Activated CD4-positive, alpha-beta memory T cell treated with anti-CD3 and anti-CD28 coated beads, Interleukin-2, amount 10 ng/mL, durations not matched to agents 7 days and 5 days (primary cell): ENCODE measurements at regions not wholly inside any gene's neighbourhood (a gene's known extent, or its start where the extent isn't known, plus 50 kb on each side); places are given as distances from the start of the nearest gene placed in this dataset.

Experiments
- CTCF ChIA-PET: fragments of 350-600 bp; sonication (Branson Sonifier 250); formaldehyde crosslinking; loops from one replicate; lab custom pipeline; 2021; ENCODE audit warnings: antibody characterized with exemption, inconsistent platforms; lab: Charles Lee
- POLR2A ChIA-PET: fragments of 350-600 bp; sonication (Branson Sonifier 250); formaldehyde crosslinking; loops from one replicate; lab custom pipeline; 2021; ENCODE audit warnings: antibody characterized with exemption; lab: Charles Lee
- DNase-seq: peaks from one replicate; pipeline ENCODE4 v3.0.0-alpha.2; 2020
- H3K27ac Mint-ChIP-seq: one replicate; pipeline ENCODE4 v1.8.0; 2021; ENCODE audit warnings: mild to moderate bottlenecking, mixed read lengths
- H3K27me3 Mint-ChIP-seq: one replicate; pipeline ENCODE4 v1.8.0; 2021; ENCODE audit warnings: mixed read lengths
- H3K36me3 Mint-ChIP-seq: one replicate; pipeline ENCODE4 v1.8.0; 2021; ENCODE audit warnings: low read depth, mixed read lengths
- H3K4me1 Mint-ChIP-seq: one replicate; pipeline ENCODE4 v1.8.0; 2021; ENCODE audit warnings: mixed read lengths
- H3K4me3 Mint-ChIP-seq: one replicate; pipeline ENCODE4 v1.8.0; 2021; ENCODE audit warnings: mild to moderate bottlenecking, mixed read lengths
- H3K9me3 Mint-ChIP-seq: one replicate; pipeline ENCODE4 v1.8.0; 2021; ENCODE audit warnings: mixed read lengths

DNA sequence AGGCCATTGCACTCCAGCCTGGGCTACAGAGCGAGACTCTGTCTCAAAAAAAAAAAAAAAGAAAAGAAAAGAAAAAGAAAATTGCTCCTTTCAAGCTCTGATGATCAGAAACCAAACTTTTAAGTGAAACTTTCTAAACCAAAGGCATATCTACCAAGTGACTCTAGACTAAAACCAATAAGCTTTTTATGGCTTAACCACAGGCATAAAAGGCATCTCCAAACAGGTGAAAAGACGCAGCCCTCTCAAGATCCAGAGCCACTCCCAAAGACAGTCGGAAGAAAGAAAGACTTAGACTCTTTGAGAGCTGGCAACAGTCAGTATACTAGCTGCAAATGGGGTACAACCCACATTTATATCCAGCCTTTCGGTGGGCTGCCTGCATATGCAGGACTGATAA is 117.1 kb upstream of the AP1S2 start:
- Mint-ChIP-seq H3K4me3 (no peak overlapping the region), H3K36me3 (no peaks in the 10 kb centered on the region), H3K27ac (no peak overlapping the region), H3K9me3 (no peaks in the 10 kb centered on the region), H3K27me3 (no peaks in the 10 kb centered on the region), H3K4me1 (no peaks in the 10 kb centered on the region)
- ChIA-PET CTCF (interaction anchor here (0.9 to 1.0 kb wide), 2 partner anchors 117 to 156 kb away, joined by 3 read pairs; partner anchors contain the start of gene AP1S2), POLR2A (no interaction called here)
- DNase-seq = no peak

- Mint-ChIP-seq H3K36me3 (no peaks in the 10 kb centered on the region), H3K9me3 (no peaks in the 10 kb centered on the region), H3K4me1 (no peaks in the 10 kb centered on the region), H3K27me3 (peaks cover 5% of the 10 kb centered on the region), H3K27ac (no peak overlapping the region), H3K4me3 (no peak overlapping the region)
- ChIA-PET POLR2A (no interaction called here), CTCF (no interaction called here)
- no peak for DNase-seq
These were observed 109.2 kb upstream of the AP1S2 start for GRCh38 chrX:15963858-15964257.

DNA sequence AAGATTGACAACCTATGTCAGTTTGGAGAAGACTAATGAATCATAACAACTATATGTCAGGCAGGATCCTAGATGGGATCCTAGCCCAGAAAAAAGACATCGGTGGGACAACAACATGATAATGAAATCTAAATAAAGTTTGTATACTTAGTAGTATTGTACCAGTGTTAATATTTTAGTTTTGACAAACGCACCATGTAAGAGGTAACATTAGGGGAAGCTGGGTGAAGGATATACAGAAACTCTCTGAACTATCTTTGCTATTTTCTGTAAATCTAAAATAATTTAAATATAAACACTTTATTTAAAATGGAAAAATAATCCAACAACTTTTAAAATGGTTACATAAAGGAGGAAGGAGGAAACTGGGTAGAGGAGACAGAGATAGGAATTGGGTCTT is 105.6 kb upstream of the AP1S2 start:
- H3K36me3 Mint-ChIP-seq = no peaks in the 10 kb centered on the region
- H3K27me3 Mint-ChIP-seq = no peaks in the 10 kb centered on the region
- no peak overlapping the region for H3K27ac Mint-ChIP-seq
- no peaks in the 10 kb centered on the region for H3K9me3 Mint-ChIP-seq
- DNase-seq = no peak
- POLR2A ChIA-PET = no interaction called here
- no peak overlapping the region for H3K4me3 Mint-ChIP-seq
- no peaks in the 10 kb centered on the region for H3K4me1 Mint-ChIP-seq
- CTCF ChIA-PET = no interaction called here

GRCh38 chrX:15956681-15957080 is 102.1 kb upstream of the AP1S2 start:
- ChIA-PET POLR2A (no interaction called here), CTCF (no interaction called here)
- no peaks in the 10 kb centered on the region for H3K9me3 Mint-ChIP-seq
- H3K4me1 Mint-ChIP-seq = no peaks in the 10 kb centered on the region
- no peak for DNase-seq
- no peaks in the 10 kb centered on the region for H3K36me3 Mint-ChIP-seq
- H3K4me3 Mint-ChIP-seq = no peak overlapping the region
- no peak overlapping the region for H3K27ac Mint-ChIP-seq
- no peaks in the 10 kb centered on the region for H3K27me3 Mint-ChIP-seq

- H3K36me3 Mint-ChIP-seq = no peaks in the 10 kb centered on the region
- H3K27me3 Mint-ChIP-seq = no peaks in the 10 kb centered on the region
- no peaks in the 10 kb centered on the region for H3K4me1 Mint-ChIP-seq
- no peaks in the 10 kb centered on the region for H3K9me3 Mint-ChIP-seq
- H3K27ac Mint-ChIP-seq = no peak overlapping the region
- ChIA-PET CTCF (no interaction called here), POLR2A (no interaction called here)
- DNase-seq = no peak
- no peak overlapping the region for H3K4me3 Mint-ChIP-seq
These were observed 99.2 kb upstream of the AP1S2 start for GRCh38 chrX:15953801-15954200.

DNA sequence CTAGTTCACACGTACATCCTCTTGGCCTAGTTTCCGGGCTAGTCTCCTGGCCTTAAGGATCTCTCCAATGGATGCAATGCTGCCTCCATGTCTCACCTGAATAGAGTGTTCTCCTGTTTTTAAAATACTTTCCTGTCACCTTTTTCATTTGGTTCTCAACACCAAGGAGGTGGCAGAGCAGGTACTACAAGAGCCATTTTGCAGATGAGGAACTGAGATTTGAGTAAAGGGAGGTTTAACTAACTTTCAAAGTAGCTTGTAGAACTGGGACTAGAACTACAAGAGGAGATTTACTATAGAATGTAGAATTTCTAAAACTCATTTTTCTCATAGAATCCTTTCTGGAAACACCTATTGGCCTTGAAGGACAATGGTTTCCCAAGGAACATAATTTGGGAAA is 97.6 kb upstream of the AP1S2 start:
- no peaks in the 10 kb centered on the region for H3K4me1 Mint-ChIP-seq
- no peak overlapping the region for H3K27ac Mint-ChIP-seq
- H3K4me3 Mint-ChIP-seq = no peak overlapping the region
- H3K36me3 Mint-ChIP-seq = no peaks in the 10 kb centered on the region
- ChIA-PET POLR2A (no interaction called here), CTCF (no interaction called here)
- H3K9me3 Mint-ChIP-seq = no peaks in the 10 kb centered on the region
- DNase-seq = no peak
- peaks cover 2% of the 10 kb centered on the region for H3K27me3 Mint-ChIP-seq

- no peak for DNase-seq
- Mint-ChIP-seq H3K36me3 (no peaks in the 10 kb centered on the region), H3K4me1 (no peaks in the 10 kb centered on the region), H3K4me3 (no peak overlapping the region), H3K27me3 (peaks cover 3% of the 10 kb centered on the region), H3K27ac (no peak overlapping the region), H3K9me3 (no peaks in the 10 kb centered on the region)
- ChIA-PET POLR2A (no interaction called here), CTCF (no interaction called here)
These were observed 93.7 kb upstream of the AP1S2 start for GRCh38 chrX:15948318-15948660.

DNA sequence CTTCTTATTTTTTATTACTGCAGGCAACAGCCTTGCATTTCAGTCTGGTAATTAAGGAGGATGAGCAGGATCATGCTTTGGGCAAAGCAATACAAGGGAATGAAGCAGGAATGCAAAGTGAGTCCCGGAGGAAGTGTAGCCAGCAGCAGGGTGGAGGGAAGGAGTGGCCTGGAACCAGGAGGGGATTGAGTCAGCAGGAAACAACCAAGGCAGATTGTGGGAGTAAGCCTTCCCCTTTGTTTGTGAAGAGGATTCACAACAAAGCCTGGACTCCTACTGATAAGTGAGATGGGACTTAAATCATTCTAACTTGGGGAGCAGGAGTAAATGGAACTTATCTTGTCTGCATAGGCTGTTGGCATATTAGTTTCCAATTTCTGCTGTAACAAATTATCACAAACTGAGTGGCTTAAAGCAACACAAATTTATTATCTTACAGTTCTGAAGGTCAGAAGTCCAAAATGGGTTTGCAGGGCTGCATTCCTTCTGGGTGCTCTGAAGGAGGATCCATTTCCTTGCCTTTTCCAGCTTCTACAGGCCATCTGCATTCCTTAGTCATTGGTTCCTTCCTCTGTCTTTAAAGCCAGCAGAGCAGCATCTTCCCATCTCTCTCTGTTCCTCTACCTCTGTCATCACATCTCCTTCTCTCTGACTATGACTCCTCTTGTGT is 93.2 kb upstream of the AP1S2 start:
- DNase-seq = no peak
- no peaks in the 10 kb centered on the region for H3K4me1 Mint-ChIP-seq
- no peaks in the 10 kb centered on the region for H3K9me3 Mint-ChIP-seq
- CTCF ChIA-PET = no interaction called here
- H3K36me3 Mint-ChIP-seq = no peaks in the 10 kb centered on the region
- H3K27ac Mint-ChIP-seq = no peak overlapping the region
- no peak overlapping the region for H3K4me3 Mint-ChIP-seq
- POLR2A ChIA-PET = no interaction called here
- H3K27me3 Mint-ChIP-seq = peaks cover 3% of the 10 kb centered on the region

GRCh38 chrX:15946783-15947580 is 92.4 kb upstream of the AP1S2 start:
- Mint-ChIP-seq H3K4me3 (no peak overlapping the region), H3K27ac (no peak overlapping the region), H3K9me3 (no peaks in the 10 kb centered on the region), H3K4me1 (no peaks in the 10 kb centered on the region), H3K36me3 (no peaks in the 10 kb centered on the region), H3K27me3 (peaks cover 3% of the 10 kb centered on the region)
- ChIA-PET POLR2A (no interaction called here), CTCF (no interaction called here)
- DNase-seq = no peak

DNA sequence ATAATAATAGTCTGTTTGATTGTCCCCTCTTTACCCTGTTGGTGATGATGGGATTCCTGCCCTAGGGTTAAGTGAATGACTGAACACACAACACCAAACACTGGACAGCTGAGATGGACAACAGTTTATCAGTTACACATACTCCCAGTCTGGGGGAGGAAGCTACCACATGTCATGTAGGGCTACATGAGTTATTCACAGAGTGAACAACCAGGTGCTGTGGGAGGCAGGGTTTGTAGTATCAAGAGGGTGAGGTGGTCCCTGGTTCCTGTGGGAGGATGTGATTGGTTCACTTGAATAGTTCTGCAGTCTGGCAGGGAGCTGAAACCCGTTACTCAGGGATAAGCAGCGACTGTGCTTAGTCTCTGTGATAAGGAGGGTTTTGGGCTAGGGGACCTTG is 88.8 kb upstream of the AP1S2 start:
- DNase-seq = no peak
- H3K4me3 Mint-ChIP-seq = no peak overlapping the region
- no peaks in the 10 kb centered on the region for H3K4me1 Mint-ChIP-seq
- POLR2A ChIA-PET = no interaction called here
- H3K9me3 Mint-ChIP-seq = no peaks in the 10 kb centered on the region
- CTCF ChIA-PET = no interaction called here
- peaks cover 5% of the 10 kb centered on the region for H3K27me3 Mint-ChIP-seq
- H3K27ac Mint-ChIP-seq = no peak overlapping the region
- H3K36me3 Mint-ChIP-seq = no peaks in the 10 kb centered on the region

DNA sequence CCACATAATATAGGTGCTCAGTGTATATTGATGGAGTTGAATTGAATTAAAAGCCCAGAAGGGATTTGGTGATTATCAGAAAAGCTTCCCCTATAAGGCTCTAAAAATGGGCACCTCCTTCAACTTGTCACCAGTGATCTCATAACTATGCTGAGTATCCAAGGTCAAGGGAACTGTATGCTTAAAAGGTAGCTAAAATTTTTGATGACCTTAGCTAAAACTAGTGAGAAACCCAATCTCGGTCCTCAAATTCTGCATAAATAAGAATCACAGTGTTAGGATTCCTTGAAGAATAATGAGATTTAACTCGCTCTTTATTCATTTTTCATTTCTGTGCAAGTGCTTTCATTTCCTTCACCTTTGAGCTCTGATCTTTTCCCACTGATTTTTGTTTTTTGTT is 87.7 kb upstream of the AP1S2 start:
- no peak for DNase-seq
- no peak overlapping the region for H3K4me3 Mint-ChIP-seq
- no peaks in the 10 kb centered on the region for H3K36me3 Mint-ChIP-seq
- H3K27me3 Mint-ChIP-seq = peaks cover 5% of the 10 kb centered on the region
- H3K27ac Mint-ChIP-seq = no peak overlapping the region
- ChIA-PET POLR2A (no interaction called here), CTCF (no interaction called here)
- H3K4me1 Mint-ChIP-seq = no peaks in the 10 kb centered on the region
- no peaks in the 10 kb centered on the region for H3K9me3 Mint-ChIP-seq

GRCh38 chrX:15939737-15940136 is 85.1 kb upstream of the AP1S2 start:
- Mint-ChIP-seq H3K27ac (no peak overlapping the region), H3K36me3 (no peaks in the 10 kb centered on the region), H3K9me3 (no peaks in the 10 kb centered on the region), H3K4me1 (peaks cover 3% of the 10 kb centered on the region), H3K27me3 (peaks cover 3% of the 10 kb centered on the region), H3K4me3 (no peak overlapping the region)
- ChIA-PET POLR2A (no interaction called here), CTCF (no interaction called here)
- no peak for DNase-seq

DNA sequence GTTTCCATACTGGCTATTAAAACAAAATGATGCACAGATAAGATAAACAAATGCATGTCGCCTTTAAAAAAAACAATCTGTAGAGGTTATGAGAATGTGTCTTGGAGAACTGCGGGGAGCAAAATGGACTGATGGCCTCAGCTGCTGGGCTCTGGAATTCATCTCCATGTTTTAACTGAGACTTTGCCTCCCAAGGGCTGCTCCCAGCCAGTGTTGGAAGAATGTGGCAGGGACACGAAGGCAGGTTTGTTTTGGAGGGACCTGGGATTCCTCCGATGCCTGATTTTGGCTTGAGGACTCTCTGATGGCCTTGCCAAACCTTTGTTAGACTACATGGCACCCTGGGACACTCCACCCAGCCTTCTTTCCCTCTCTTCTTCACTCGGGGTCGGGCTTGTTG is 83.5 kb upstream of the AP1S2 start:
- ChIA-PET POLR2A (no interaction called here), CTCF (no interaction called here)
- DNase-seq = no peak
- H3K36me3 Mint-ChIP-seq = no peaks in the 10 kb centered on the region
- no peaks in the 10 kb centered on the region for H3K9me3 Mint-ChIP-seq
- H3K27ac Mint-ChIP-seq = no peak overlapping the region
- H3K27me3 Mint-ChIP-seq = peaks cover 9% of the 10 kb centered on the region
- no peak overlapping the region for H3K4me3 Mint-ChIP-seq
- peaks cover 3% of the 10 kb centered on the region for H3K4me1 Mint-ChIP-seq

GRCh38 chrX:15931362-15931761 is 76.7 kb upstream of the AP1S2 start:
- ChIA-PET POLR2A (no interaction called here), CTCF (no interaction called here)
- peaks cover 2% of the 10 kb centered on the region for H3K4me1 Mint-ChIP-seq
- H3K4me3 Mint-ChIP-seq = no peak overlapping the region
- H3K27me3 Mint-ChIP-seq = peaks cover 17% of the 10 kb centered on the region
- no peak for DNase-seq
- no peaks in the 10 kb centered on the region for H3K9me3 Mint-ChIP-seq
- H3K36me3 Mint-ChIP-seq = no peaks in the 10 kb centered on the region
- no peak overlapping the region for H3K27ac Mint-ChIP-seq
